B cell (primary cell): ENCODE measurements at regions not wholly inside any gene's neighbourhood (a gene's known extent, or its start where the extent isn't known, plus 50 kb on each side); places are given as distances from the start of the nearest gene placed in this dataset.

ENCODE experiments used
- ATAC-seq: fragments of 200-7000 bp; cut with Tn5 transposase; one replicate; pipeline ENCODE4 v1.10.0; 2021; ENCODE audit warnings: low read depth, mild to moderate bottlenecking, moderate number of reproducible peaks, moderate library complexity
- CTCF ChIA-PET: fragments of 350-600 bp; sonication (Branson Sonifier 250); formaldehyde crosslinking; loops from one replicate; lab custom pipeline; 2021; ENCODE audit warnings: antibody characterized with exemption, inconsistent platforms; lab: Charles Lee
- POLR2A ChIA-PET: fragments of 350-600 bp; sonication (Branson Sonifier 250); formaldehyde crosslinking; loops from one replicate; lab custom pipeline; 2021; ENCODE audit warnings: antibody characterized with exemption; lab: Charles Lee
- DNase-seq: peaks from one replicate; pipeline ENCODE4 v3.0.0; 2013
- H2AFZ ChIP-seq: 2 replicates; pipeline ENCODE4 v1.6.1; 2012; ENCODE audit warnings: mild to moderate bottlenecking, low read depth, low read length; ENCODE audit not compliant: insufficient read depth, poor library complexity, severe bottlenecking
- H3K27ac ChIP-seq, 2 donors: 1 replicate in 1 of 2; 2 replicates in 1 of 2; pipeline ENCODE4 v1.5.1; 2012 to 2013; ENCODE audit warnings: low read length in 2 of 2, mild to moderate bottlenecking in 2 of 2, moderate library complexity in 1 of 2
- H3K27me3 ChIP-seq, 4 experiments: fragments of 200-600 bp in 1 of 4; sonication (generic) in 1 of 4; replicated peaks in 1 of 4; 1 replicate in 2 of 4; 2 replicates in 2 of 4; pipeline versions ENCODE4 v1.6.1 to v1.7.0; 2013 to 2016; ENCODE audit warnings: low read length in 3 of 4, mild to moderate bottlenecking in 2 of 4, mixed read lengths in 1 of 4, moderate library complexity in 1 of 4; ENCODE audit not compliant: insufficient read depth in 4 of 4, control insufficient read depth in 3 of 4; ENCODE audit errors: control extremely low read depth in 1 of 4
- H3K36me3 ChIP-seq, 2 experiments: replicated peaks in 1 of 2; 1 replicate in 1 of 2; 2 replicates in 1 of 2; pipeline versions ENCODE4 v1.6.1 to v1.7.1; 2013; ENCODE audit warnings: low read length in 1 of 2; ENCODE audit not compliant: insufficient read depth in 2 of 2, control insufficient read depth in 1 of 2; ENCODE audit errors: control extremely low read depth in 1 of 2, extremely low read depth in 1 of 2
- H3K4me1 ChIP-seq, 2 donors: fragments of 200-600 bp in 1 of 2; sonication (generic) in 1 of 2; 1 replicate in 1 of 2; 2 replicates in 1 of 2; pipeline versions ENCODE4 v1.5.1 to v1.6.1; 2013 to 2017; ENCODE audit warnings: low read length in 2 of 2; ENCODE audit not compliant: control insufficient read depth in 2 of 2, insufficient read depth in 2 of 2
- H3K4me2 ChIP-seq: replicated peaks from 2 replicates; pipeline ENCODE3; 2012; ENCODE audit warnings: mild to moderate bottlenecking, low read depth, low read length; ENCODE audit not compliant: poor library complexity, severe bottlenecking
- H3K4me3 ChIP-seq, 5 experiments: fragments of 200-600 bp in 1 of 5; sonication (generic) in 1 of 5; 1 replicate in 3 of 5; 2 replicates in 2 of 5; pipeline versions ENCODE4 v1.5.1 to v1.7.0; 2011 to 2016; ENCODE audit warnings: low read length in 4 of 5, mild to moderate bottlenecking in 4 of 5, low read depth in 2 of 5, control low read depth in 1 of 5, moderate library complexity in 1 of 5; ENCODE audit not compliant: insufficient read depth in 1 of 5; ENCODE audit errors: control extremely low read depth in 1 of 5, extremely low read depth in 1 of 5
- H3K79me2 ChIP-seq: fragments of 200-600 bp; sonication (generic); one replicate; pipeline ENCODE4 v1.6.0; 2016; ENCODE audit warnings: low read length; ENCODE audit not compliant: control insufficient read depth, insufficient read depth
- H3K9ac ChIP-seq: fragments of 200-600 bp; sonication (generic); 2 replicates; pipeline ENCODE4 v1.6.1; 2017; ENCODE audit warnings: mild to moderate bottlenecking, low read length, moderate library complexity
- H3K9me3 ChIP-seq, 3 donors: one replicate each; pipeline versions ENCODE4 v1.6.1 to v1.7.1; 2013; ENCODE audit warnings: low read length in 2 of 3; ENCODE audit not compliant: control insufficient read depth in 2 of 3, insufficient read depth in 1 of 3; ENCODE audit errors: control extremely low read depth in 1 of 3
- H4K20me1 ChIP-seq: 2 replicates; pipeline ENCODE4 v1.6.0; 2012; ENCODE audit warnings: mild to moderate bottlenecking, low read length; ENCODE audit not compliant: insufficient read depth, control insufficient read depth, poor library complexity, severe bottlenecking
- H3K27ac Mint-ChIP-seq: one replicate; pipeline ENCODE4 v1.8.0; 2021; ENCODE audit warnings: mixed read lengths
- H3K27me3 Mint-ChIP-seq: one replicate; pipeline ENCODE4 v1.8.0; 2021; ENCODE audit warnings: mixed read lengths
- H3K4me1 Mint-ChIP-seq: one replicate; pipeline ENCODE4 v1.8.0; 2021; ENCODE audit warnings: mixed read lengths
- H3K4me3 Mint-ChIP-seq: one replicate; pipeline ENCODE4 v1.8.0; 2021; ENCODE audit warnings: mixed read lengths
- H3K9me3 Mint-ChIP-seq: one replicate; pipeline ENCODE4 v1.8.0; 2022; ENCODE audit warnings: mixed read lengths; ENCODE audit not compliant: insufficient read depth
- CTCF ChIP-seq: fragments of 200-600 bp; IDR thresholded peaks from one replicate; pipeline ENCODE4 v1.8.0; 2022; ENCODE audit warnings: antibody characterized with exemption, mild to moderate bottlenecking
- EZH2 ChIP-seq: IDR thresholded peaks from 2 replicates; pipeline ENCODE4 v1.6.1; 2012; ENCODE audit warnings: borderline replicate concordance, low read depth, mild to moderate bottlenecking, moderate library complexity, low read length; ENCODE audit not compliant: insufficient read depth, poor library complexity, severe bottlenecking
- WGBS: methylation state at CpG from one replicate; pipeline ENCODE4 v1.1.5; 2013; ENCODE audit warnings: missing lambda C conversion rate; ENCODE audit not compliant: insufficient coverage; 5-methylcytosine and 5-hydroxymethylcytosine counted together
- intact Hi-C: fragments of 100-400 bp; cut with micrococcal nuclease; formaldehyde crosslinking; loops from one replicate; pipeline ENCODE4 v1.10.0; 2022

GRCh38 chr17:63335831-63336230, 110.3 kb downstream of the CYB561 start:
- Histone ChIP-seq H3K36me3 (no peaks in the 10 kb centered on the region), H3K4me2 (no peak overlapping the region), H3K27ac (no peak overlapping the region), H3K27me3 (no peaks in the 10 kb centered on the region), H2AFZ (no peak overlapping the region), H3K79me2 (no peaks in the 10 kb centered on the region), H3K4me3 (no peak overlapping the region), H3K9ac (no peak overlapping the region), H4K20me1 (no peaks in the 10 kb centered on the region), H3K9me3 (no peaks in the 10 kb centered on the region), H3K4me1 (no peaks in the 10 kb centered on the region)
- no peaks in the 10 kb centered on the region for H3K9me3 Mint-ChIP-seq
- no peak for TF ChIP-seq CTCF
- TF ChIP-seq EZH2 = no peak
- no peaks in the 10 kb centered on the region for H3K4me1 Mint-ChIP-seq
- no peak overlapping the region for H3K27ac Mint-ChIP-seq
- CTCF ChIA-PET = interaction anchor here (0.8 kb wide), 1 partner anchor 89 kb away, joined by 3 read pairs; no protein-coding TSS in a partner anchor
- H3K4me3 Mint-ChIP-seq = no peak overlapping the region
- peaks cover 4% of the 10 kb centered on the region for H3K27me3 Mint-ChIP-seq
- POLR2A ChIA-PET = no interaction called here
- no CpG with 5 or more reads among the region's 1 CpG for WGBS
- DNase-seq = no peak
- intact Hi-C loops = no loop called here
- ATAC-seq = no peak

- ATAC-seq = no peak
Observed at GRCh38 chr17:63337579-63337978, 108.5 kb downstream of the CYB561 start.

More at GRCh38 chr17:63337579-63337978, 108.5 kb downstream of the CYB561 start:
- Mint-ChIP-seq H3K27me3 (peaks cover 8% of the 10 kb centered on the region), H3K4me3 (no peak overlapping the region), H3K27ac (no peak overlapping the region), H3K9me3 (no peaks in the 10 kb centered on the region), H3K4me1 (no peaks in the 10 kb centered on the region)
- DNase-seq = no peak
- no peak overlapping the region for H3K4me2 ChIP-seq
- H3K4me1 ChIP-seq = no peaks in the 10 kb centered on the region
- 100% methylated on average over 1 of the region's 5 CpGs for WGBS
- ChIA-PET POLR2A (no interaction called here), CTCF (no interaction called here)
- H3K36me3 ChIP-seq = no peaks in the 10 kb centered on the region
- H3K9me3 ChIP-seq = no peaks in the 10 kb centered on the region
- no peak overlapping the region for H3K27ac ChIP-seq
- H3K79me2 ChIP-seq = no peaks in the 10 kb centered on the region
- intact Hi-C loops = no loop called here
- H3K4me3 ChIP-seq = no peak overlapping the region
- H3K9ac ChIP-seq = no peak overlapping the region
- no peaks in the 10 kb centered on the region for H4K20me1 ChIP-seq
- H2AFZ ChIP-seq = no peak overlapping the region
- no peaks in the 10 kb centered on the region for H3K27me3 ChIP-seq
- TF ChIP-seq EZH2 (no peak), CTCF (no peak)
